GM18502 (cell line): ENCODE measurements at regions not wholly inside any gene's neighbourhood (a gene's known extent, or its start where the extent isn't known, plus 50 kb on each side); places are given as distances from the start of the nearest gene placed in this dataset.

Experiments used
- ATAC-seq: cut with Tn5 transposase; IDR thresholded peaks from one replicate; pipeline ENCODE4 v1.9.1; 2021; ENCODE audit warnings: mild to moderate bottlenecking; ENCODE audit not compliant: unreplicated experiment, poor library complexity

DNA sequence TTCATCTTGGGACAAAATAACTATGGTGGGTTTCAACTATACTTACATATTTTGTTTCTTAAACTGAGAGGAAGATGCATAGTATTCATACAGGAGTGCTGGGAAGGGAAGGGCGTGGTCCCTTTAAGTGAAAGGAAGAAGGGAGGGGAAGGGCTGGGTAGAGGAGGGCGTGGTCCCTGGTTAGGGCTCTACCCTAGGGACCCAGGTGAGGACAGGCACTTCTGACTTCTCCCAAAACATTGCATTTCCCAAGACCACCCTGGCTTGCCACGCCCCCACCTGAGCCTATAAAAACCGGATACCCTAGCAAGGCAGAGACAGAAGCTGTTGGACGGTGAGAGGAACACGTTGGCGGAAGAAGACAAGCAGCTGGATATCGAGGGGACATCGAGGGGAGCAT, 157.6 kb upstream of the PLXNA4 start:
- ATAC-seq: no peak

DNA sequence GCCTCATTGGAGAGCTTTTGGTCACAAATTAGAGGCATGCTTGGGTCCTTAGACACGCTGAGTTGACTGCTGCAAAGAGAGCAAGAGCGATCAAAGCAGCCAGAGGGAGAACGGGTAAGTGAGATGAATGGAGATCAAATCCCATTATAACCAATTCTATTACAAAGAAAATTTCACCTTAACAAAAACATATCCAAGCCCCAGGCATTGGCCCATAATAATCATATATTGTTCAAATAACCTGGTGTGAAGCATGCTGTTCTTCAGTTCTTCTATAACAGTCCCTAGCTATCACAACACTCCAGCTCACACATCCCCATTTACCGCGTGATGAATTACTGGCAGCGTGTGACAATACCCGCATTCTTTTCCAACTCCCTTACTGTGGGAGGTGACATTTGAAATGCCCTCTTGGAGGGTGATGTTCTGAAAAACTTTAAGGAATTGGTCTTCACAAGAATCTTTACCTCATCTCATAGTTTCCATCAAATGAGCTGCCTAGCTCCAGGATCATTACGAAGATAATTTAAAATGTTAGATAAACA, 156.1 kb upstream of the PLXNA4 start:
- no peak for ATAC-seq

DNA sequence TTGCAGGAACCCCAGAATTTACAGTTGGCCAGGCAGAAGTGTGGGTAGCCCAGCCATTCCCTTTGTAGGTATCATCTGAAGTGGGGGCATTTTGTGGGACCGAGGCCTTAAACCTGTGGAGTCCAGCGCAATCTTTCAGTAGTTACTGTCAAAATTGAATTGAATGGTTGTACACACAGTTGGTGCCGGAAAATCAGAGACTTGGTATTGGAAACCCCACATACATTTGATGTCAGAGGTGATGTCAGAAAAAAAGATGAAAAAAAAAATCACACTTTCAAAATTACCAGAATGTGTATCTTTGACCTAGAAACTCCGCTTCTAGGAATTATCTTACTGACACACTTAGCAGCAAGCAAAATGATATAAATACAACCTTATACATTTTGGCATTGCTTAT, 153.8 kb upstream of the PLXNA4 start:
- no peak for ATAC-seq

DNA sequence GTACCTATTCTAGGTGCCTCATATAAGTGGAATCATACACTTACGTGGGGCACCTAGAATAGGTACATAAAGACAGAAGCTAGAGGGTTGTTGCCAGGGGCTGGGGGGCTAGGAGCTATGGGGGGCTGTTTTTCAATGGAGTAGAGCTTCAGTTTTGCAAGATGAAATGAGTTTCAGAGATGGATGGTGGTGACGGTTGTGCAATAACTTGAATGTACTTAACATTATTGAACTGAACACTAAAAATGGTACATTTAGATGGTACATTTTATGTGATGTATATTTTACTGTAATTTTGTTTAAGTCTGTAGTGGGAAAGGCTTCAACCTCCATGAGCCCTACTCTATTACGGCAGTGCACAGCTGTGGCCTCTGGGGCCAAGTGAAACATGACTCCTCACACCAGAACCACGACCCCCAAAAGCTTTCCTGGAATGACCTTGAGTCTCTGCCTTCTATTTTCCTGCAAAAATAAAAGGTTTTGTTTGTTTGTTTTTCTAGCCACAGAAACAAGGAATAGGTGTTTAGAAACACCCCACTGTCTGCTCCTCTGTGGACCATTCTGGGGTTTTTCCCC, 147.3 kb upstream of the PLXNA4 start:
- ATAC-seq: no peak

DNA sequence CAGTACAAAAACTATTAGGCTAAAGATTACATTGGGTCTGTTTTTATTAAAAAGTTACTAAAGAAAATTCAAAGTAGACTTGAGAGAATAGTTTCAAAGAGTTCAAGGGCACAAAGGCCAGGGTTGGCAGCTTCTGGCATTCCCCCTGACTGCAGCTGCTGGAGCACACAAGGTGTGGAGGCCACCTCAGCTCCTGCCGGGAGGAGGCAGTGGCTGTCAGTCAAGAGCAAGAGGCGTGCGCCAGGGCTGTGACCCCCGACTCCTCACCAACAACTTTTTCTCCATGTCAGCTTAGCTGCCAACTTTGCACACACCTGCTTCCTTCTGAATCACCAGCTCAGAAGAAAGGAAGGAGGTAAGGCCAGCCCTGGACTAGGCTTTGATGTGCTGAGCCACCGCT, 144.6 kb upstream of the PLXNA4 start:
- ATAC-seq: no peak

GRCh38 chr7:132713893-132714292, 137.6 kb upstream of the PLXNA4 start:
- no peak for ATAC-seq

- ATAC-seq: no peak
Observed at GRCh38 chr7:132709971-132710567, 133.8 kb upstream of the PLXNA4 start.

- no peak for ATAC-seq
Observed at GRCh38 chr7:132708470-132708869, 132.2 kb upstream of the PLXNA4 start.

GRCh38 chr7:132705146-132705545, 128.9 kb upstream of the PLXNA4 start:
- ATAC-seq: no peak

DNA sequence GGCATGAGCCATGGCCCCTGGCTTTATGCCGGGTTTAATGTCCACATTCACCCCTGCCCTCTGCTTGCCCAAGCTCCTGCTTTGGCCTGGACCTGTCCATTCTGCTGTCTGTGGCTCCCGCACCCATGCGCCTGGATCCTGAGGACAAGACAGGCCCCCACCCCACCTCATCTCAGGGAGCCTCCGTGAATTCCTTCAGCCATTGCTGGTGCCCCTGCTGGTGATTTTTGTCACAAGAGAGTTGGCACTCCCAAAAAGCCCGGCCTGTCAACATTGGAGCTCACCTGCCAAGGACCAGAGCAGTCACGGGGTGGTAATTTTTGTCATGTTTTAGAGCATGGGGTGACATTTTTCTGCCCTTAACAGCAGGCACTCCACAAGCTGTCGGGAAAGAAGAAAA, 127.5 kb upstream of the PLXNA4 start:
- ATAC-seq: no peak

DNA sequence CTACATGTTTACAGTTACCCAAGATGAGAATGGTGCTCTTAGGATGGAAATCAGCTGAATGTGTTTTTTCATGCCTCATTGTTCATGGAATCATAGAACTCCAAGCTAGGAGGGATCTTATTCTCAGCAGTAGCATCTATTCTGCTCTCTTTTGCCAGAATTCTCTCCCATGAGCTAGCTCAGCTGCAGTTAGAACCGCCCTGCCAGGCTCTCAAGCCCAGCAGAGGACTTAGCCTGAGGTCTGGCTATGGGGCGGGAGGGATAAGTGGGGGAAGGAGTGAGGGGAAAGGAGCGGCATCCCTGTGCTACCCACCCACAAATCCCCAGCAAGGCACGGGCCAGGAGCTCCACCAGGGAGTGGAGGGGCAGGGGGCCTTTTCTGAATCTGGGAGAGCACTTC, 120.7 kb upstream of the PLXNA4 start:
- ATAC-seq: no peak

GRCh38 chr7:132696332-132696731, 120.1 kb upstream of the PLXNA4 start:
- no peak for ATAC-seq

GRCh38 chr7:132691201-132691600, 114.9 kb upstream of the PLXNA4 start:
- no peak for ATAC-seq

GRCh38 chr7:132690174-132690573, 113.9 kb upstream of the PLXNA4 start:
- ATAC-seq: no peak

- ATAC-seq: no peak
Observed at GRCh38 chr7:132687981-132688383, 111.7 kb upstream of the PLXNA4 start.

DNA sequence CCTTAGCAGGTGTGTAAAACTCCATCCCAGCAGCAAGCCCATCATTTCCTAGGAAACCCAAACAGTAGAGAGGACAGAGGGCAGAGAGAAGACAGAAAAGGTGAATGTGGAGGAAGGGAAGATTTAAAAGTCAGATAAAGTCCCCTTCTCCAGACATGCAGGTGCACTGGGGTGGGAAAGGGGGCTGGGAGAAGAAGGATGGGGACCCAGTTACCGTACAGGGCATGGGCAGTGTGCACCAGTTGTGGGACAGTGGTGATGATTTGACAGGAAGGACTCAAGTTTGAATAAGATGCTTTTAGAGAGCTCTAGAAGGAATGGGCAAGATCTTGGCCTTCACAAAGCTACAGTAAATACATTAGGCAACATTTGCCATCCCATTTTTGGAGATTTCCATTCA, 110.7 kb upstream of the PLXNA4 start:
- no peak for ATAC-seq

- no peak for ATAC-seq
Observed at GRCh38 chr7:132685277-132685676, 109.0 kb upstream of the PLXNA4 start.

- no peak for ATAC-seq
Observed at GRCh38 chr7:132683896-132684690, 107.8 kb upstream of the PLXNA4 start.

- ATAC-seq: no peak
Observed at GRCh38 chr7:132681951-132682350, 105.7 kb upstream of the PLXNA4 start.

DNA sequence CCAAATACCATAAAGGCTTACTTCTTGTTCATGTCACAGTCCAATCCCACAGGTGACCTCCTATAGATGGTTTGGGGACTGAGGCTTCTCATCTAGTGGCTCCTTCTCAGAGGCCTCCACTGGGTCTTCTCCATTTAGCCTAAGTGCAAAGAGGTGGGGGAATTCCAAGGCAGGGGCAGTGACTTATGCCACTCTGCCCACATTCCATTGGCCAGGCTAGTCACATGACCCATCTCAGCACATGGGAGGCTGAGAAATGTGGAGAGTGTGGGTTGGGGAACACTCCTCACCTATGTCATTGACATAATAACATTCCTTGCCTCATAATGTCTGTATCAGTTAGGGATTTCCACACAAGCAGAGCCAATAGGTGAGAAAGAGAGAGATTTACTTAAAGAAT, 104.3 kb upstream of the PLXNA4 start:
- no peak for ATAC-seq

GRCh38 chr7:132678656-132679055, 102.4 kb upstream of the PLXNA4 start:
- no peak for ATAC-seq

- ATAC-seq: no peak
Observed at GRCh38 chr7:132677918-132678317, 101.6 kb upstream of the PLXNA4 start.
